IMR-90 (cell line): ENCODE measurements at regions not wholly inside any gene's neighbourhood (a gene's known extent, or its start where the extent isn't known, plus 50 kb on each side); places are given as distances from the start of the nearest gene placed in this dataset.

Experiments
- ATAC-seq: fragments of 200-7000 bp; cut with Tn5 transposase; 2 replicates; pipeline ENCODE4 v1.9.1; 2020; ENCODE audit warnings: low read depth, mild to moderate bottlenecking, moderate library complexity
- BruUV-seq: library from RNA; stranded (reverse); fragments of 400-500 nt; replicated peaks from 2 replicates; lab custom pipeline; 2021; lab: Mats Ljungman, UMichigan
- CTCF ChIA-PET: fragments of 300-600 bp; formaldehyde crosslinking; extraction: SDS; loops from one replicate; lab custom pipeline; 2021; ENCODE audit warnings: antibody characterized with exemption; lab: Yijun Ruan, JAX
- POLR2A ChIA-PET: fragments of 300-600 bp; sonication (Branson Sonifier 250); formaldehyde crosslinking; loops from one replicate; lab custom pipeline; 2022; ENCODE audit warnings: antibody characterized with exemption; ENCODE audit not compliant: unreplicated experiment; lab: Charles Lee
- DNase-seq: peaks from one replicate; pipeline ENCODE4 v3.0.0; 2013
- H2AFZ ChIP-seq: replicated peaks from 2 replicates; pipeline ENCODE3; 2013; ENCODE audit warnings: low read length, mild to moderate bottlenecking; ENCODE audit not compliant: poor library complexity
- H2AK5ac ChIP-seq: 2 replicates; pipeline ENCODE4 v1.6.1; 2013; ENCODE audit warnings: low read depth, low read length, inconsistent platforms
- H2AK9ac ChIP-seq: replicated peaks from 2 replicates; pipeline ENCODE3; 2013; ENCODE audit warnings: mild to moderate bottlenecking, low read depth, low read length, moderate library complexity; ENCODE audit not compliant: poor library complexity
- H2BK120ac ChIP-seq: 2 replicates; pipeline ENCODE4 v1.6.1; 2013; ENCODE audit warnings: low read depth, low read length, inconsistent platforms
- H2BK15ac ChIP-seq: 3 replicates; pipeline ENCODE4 v1.6.1; 2013; ENCODE audit warnings: low read depth, low read length, inconsistent platforms
- H2BK20ac ChIP-seq: 2 replicates; pipeline ENCODE4 v1.6.1; 2013; ENCODE audit warnings: low read depth, mild to moderate bottlenecking, inconsistent platforms, low read length, moderate library complexity
- H2BK5ac ChIP-seq: 2 replicates; pipeline ENCODE4 v1.6.1; 2013; ENCODE audit warnings: mild to moderate bottlenecking, low read depth, low read length, inconsistent platforms; ENCODE audit not compliant: poor library complexity, severe bottlenecking
- H3K14ac ChIP-seq: replicated peaks from 2 replicates; pipeline ENCODE4 v1.6.1; 2013; ENCODE audit warnings: low read depth, low read length, inconsistent platforms
- H3K18ac ChIP-seq: 2 replicates; pipeline ENCODE4 v1.6.1; 2013; ENCODE audit warnings: low read depth, low read length, control low read depth
- H3K23ac ChIP-seq: 2 replicates; pipeline ENCODE4 v1.6.1; 2013; ENCODE audit warnings: low read depth, low read length, inconsistent platforms
- H3K27ac ChIP-seq: 2 replicates; pipeline ENCODE4 v1.5.1; 2013; ENCODE audit warnings: mild to moderate bottlenecking, control low read depth, low read length; ENCODE audit not compliant: insufficient read depth
- H3K27me3 ChIP-seq: 2 replicates; pipeline ENCODE4 v1.6.1; 2013; ENCODE audit warnings: low read length; ENCODE audit not compliant: control insufficient read depth, insufficient read depth
- H3K36me3 ChIP-seq: 2 replicates; pipeline ENCODE4 v1.6.1; 2013; ENCODE audit warnings: low read length, mixed read lengths; ENCODE audit not compliant: control insufficient read depth, insufficient read depth
- H3K4ac ChIP-seq: 2 replicates; pipeline ENCODE4 v1.6.1; 2013; ENCODE audit warnings: low read depth, low read length, inconsistent platforms
- H3K4me1 ChIP-seq: 2 replicates; pipeline ENCODE4 v1.6.1; 2013; ENCODE audit warnings: low read length, mixed read lengths; ENCODE audit not compliant: control insufficient read depth, insufficient read depth
- H3K4me2 ChIP-seq: 2 replicates; pipeline ENCODE4 v1.6.1; 2013; ENCODE audit warnings: low read depth, mild to moderate bottlenecking, control low read depth, low read length, moderate library complexity
- H3K4me3 ChIP-seq: 2 replicates; pipeline ENCODE4 v1.5.1; 2013; ENCODE audit warnings: low read depth, mild to moderate bottlenecking, control low read depth, low read length, moderate library complexity; ENCODE audit not compliant: insufficient read depth
- H3K56ac ChIP-seq: 2 replicates; pipeline ENCODE4 v1.6.1; 2013; ENCODE audit warnings: low read length, inconsistent platforms; ENCODE audit not compliant: insufficient read depth; ENCODE audit errors: extremely low read depth
- H3K79me1 ChIP-seq, 2 experiments: 2 replicates each; pipeline ENCODE4 v1.6.1; 2013; ENCODE audit warnings: low read length in 2 of 2, inconsistent platforms in 1 of 2, low read depth in 1 of 2
- H3K9ac ChIP-seq: 2 replicates; pipeline ENCODE4 v1.6.1; 2013; ENCODE audit warnings: low read depth, low read length, control low read depth
- H3K9me1 ChIP-seq: 2 replicates; pipeline ENCODE4 v1.6.1; 2013; ENCODE audit warnings: low read length, inconsistent platforms; ENCODE audit not compliant: insufficient read depth
- H3K9me3 ChIP-seq: 2 replicates; pipeline ENCODE4 v1.6.1; 2013; ENCODE audit warnings: low read length; ENCODE audit not compliant: control insufficient read depth, insufficient read depth
- H4K20me1 ChIP-seq: 2 replicates; pipeline ENCODE4 v1.6.1; 2013; ENCODE audit warnings: low read length, inconsistent platforms; ENCODE audit not compliant: insufficient read depth
- H4K5ac ChIP-seq: 2 replicates; pipeline ENCODE4 v1.6.1; 2013; ENCODE audit warnings: mild to moderate bottlenecking, low read depth, low read length, control low read depth
- H4K8ac ChIP-seq, 2 experiments: 2 replicates each; pipeline ENCODE4 v1.6.1; 2013; ENCODE audit warnings: low read depth in 2 of 2, low read length in 2 of 2, control low read depth in 1 of 2, inconsistent platforms in 1 of 2
- H4K91ac ChIP-seq: 2 replicates; pipeline ENCODE4 v1.6.1; 2013; ENCODE audit warnings: low read depth, low read length, inconsistent platforms; ENCODE audit not compliant: insufficient read depth
- BHLHE40 ChIP-seq: fragments of 150-350 bp; IDR thresholded peaks from 2 replicates; pipeline ENCODE4 v1.6.1; 2016; ENCODE audit warnings: mild to moderate bottlenecking, low read depth, low read length
- CEBPB ChIP-seq: IDR thresholded peaks from 2 replicates; pipeline ENCODE4 v1.6.1; 2012; ENCODE audit warnings: low read depth, low read length, improper control_type of control experiment
- CHD1 ChIP-seq: IDR thresholded peaks from 2 replicates; pipeline ENCODE4 v1.6.1; 2012; ENCODE audit warnings: low read depth, low read length, improper control_type of control experiment
- CTCF ChIP-seq: conservative IDR thresholded peaks from 2 replicates; pipeline ENCODE4 v1.5.1; 2012; ENCODE audit warnings: mild to moderate bottlenecking, low read depth, low read length, improper control_type of control experiment
- ELK1 ChIP-seq: fragments of 150-350 bp; IDR thresholded peaks from 2 replicates; pipeline ENCODE4 v1.6.1; 2016; ENCODE audit warnings: low read depth, mild to moderate bottlenecking, low read length, moderate library complexity, borderline replicate concordance
- FOS ChIP-seq: fragments of 150-350 bp; IDR thresholded peaks from 2 replicates; pipeline ENCODE4 v1.6.1; 2016; ENCODE audit warnings: low read depth, low read length
- MAFK ChIP-seq: IDR thresholded peaks from 2 replicates; pipeline ENCODE4 v1.6.1; 2012; ENCODE audit warnings: low read depth, low read length, improper control_type of control experiment
- MAZ ChIP-seq: IDR thresholded peaks from 2 replicates; pipeline ENCODE4 v1.6.1; 2012; ENCODE audit warnings: low read depth, mild to moderate bottlenecking, low read length, improper control_type of control experiment, moderate library complexity, borderline replicate concordance
- MXI1 ChIP-seq: IDR thresholded peaks from 2 replicates; pipeline ENCODE4 v1.6.1; 2012; ENCODE audit warnings: low read depth, mild to moderate bottlenecking, low read length, moderate library complexity, borderline replicate concordance
- NFE2L2 ChIP-seq: fragments of 150-350 bp; IDR thresholded peaks from 2 replicates; pipeline ENCODE4 v1.6.1; 2016; ENCODE audit warnings: low read depth, mild to moderate bottlenecking, low read length
- POLR2A ChIP-seq: IDR thresholded peaks from 2 replicates; pipeline ENCODE4 v1.6.1; 2012; ENCODE audit warnings: mild to moderate bottlenecking, low read depth, low read length
- RAD21 ChIP-seq: IDR thresholded peaks from 2 replicates; pipeline ENCODE4 v1.6.1; 2012; ENCODE audit warnings: low read length, improper control_type of control experiment
- RCOR1 ChIP-seq: IDR thresholded peaks from 2 replicates; pipeline ENCODE4 v1.6.1; 2012; ENCODE audit warnings: mild to moderate bottlenecking, low read length, improper control_type of control experiment; ENCODE audit not compliant: insufficient replicate concordance
- RFX5 ChIP-seq: IDR thresholded peaks from 2 replicates; pipeline ENCODE4 v1.8.0; 2012; ENCODE audit warnings: low read depth, mild to moderate bottlenecking, low read length, moderate library complexity
- SMC3 ChIP-seq: fragments of 150-350 bp; IDR thresholded peaks from 2 replicates; pipeline ENCODE4 v1.6.1; 2016; ENCODE audit warnings: low read depth, mild to moderate bottlenecking, antibody characterized with exemption, low read length, moderate library complexity
- dilution Hi-C: fragments of 300-500 bp; cut with HindIII; formaldehyde crosslinking; loops from one replicate; pipeline ENCODE4 v1.14.3; 2018; ENCODE audit warnings: low sequenced_read_pairs; ENCODE audit not compliant: unreplicated experiment
- in situ Hi-C: fragments of 300-500 bp; cut with MboI; formaldehyde crosslinking; loops from 3 replicates; pipeline ENCODE4 v1.14.3; 2019; ENCODE audit warnings: low sequenced_read_pairs, inconsistent platforms, mixed read lengths
- intact Hi-C: fragments of 100-400 bp; cut with micrococcal nuclease; formaldehyde crosslinking; loops from 2 replicates; pipeline ENCODE4 v1.10.0; 2022
- TF ChIP-seq, protein P1 (sequence below): fragments of 150-350 bp; IDR thresholded peaks from 2 replicates; pipeline ENCODE4 v1.6.1; 2017; ENCODE audit warnings: mild to moderate bottlenecking, antibody characterized with exemption, low read length, low read depth

DNA sequence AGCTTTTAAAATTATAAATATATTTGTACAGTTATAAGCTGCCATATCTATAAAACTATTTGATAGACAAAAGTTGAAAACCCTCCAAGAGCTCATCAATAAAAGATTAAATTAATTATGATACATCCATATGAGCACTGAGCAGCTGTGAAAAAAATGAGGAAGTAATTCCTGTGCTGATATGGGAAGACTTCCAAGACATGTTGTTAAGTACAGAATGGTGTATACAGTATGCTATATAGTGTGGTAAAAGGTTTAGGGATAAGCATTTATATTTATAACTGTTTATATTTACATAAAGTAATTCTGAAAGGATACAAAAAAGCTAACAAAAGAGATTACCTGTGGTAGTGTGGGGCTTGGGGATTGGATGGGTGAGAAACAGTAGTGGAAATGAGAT lies 92.8 kb upstream of the BMP2K start:
- Histone ChIP-seq H2BK15ac (no peak overlapping the region), H3K23ac (no peak overlapping the region)
- POLR2A ChIA-PET = no interaction called here

More for the DNA sequence above, 92.8 kb upstream of the BMP2K start:
- TF ChIP-seq RCOR1 = no peak
- TF ChIP-seq ELK1 = no peak
- TF ChIP-seq FOS = no peak
- TF ChIP-seq CHD1 = no peak
- TF ChIP-seq, protein P1, sequence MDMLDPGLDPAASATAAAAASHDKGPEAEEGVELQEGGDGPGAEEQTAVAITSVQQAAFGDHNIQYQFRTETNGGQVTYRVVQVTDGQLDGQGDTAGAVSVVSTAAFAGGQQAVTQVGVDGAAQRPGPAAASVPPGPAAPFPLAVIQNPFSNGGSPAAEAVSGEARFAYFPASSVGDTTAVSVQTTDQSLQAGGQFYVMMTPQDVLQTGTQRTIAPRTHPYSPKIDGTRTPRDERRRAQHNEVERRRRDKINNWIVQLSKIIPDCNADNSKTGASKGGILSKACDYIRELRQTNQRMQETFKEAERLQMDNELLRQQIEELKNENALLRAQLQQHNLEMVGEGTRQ = no peak
- no peak for TF ChIP-seq CEBPB
- no peak for TF ChIP-seq MXI1
- TF ChIP-seq MAZ = no peak
- no peak for TF ChIP-seq NFE2L2
- no peak for TF ChIP-seq SMC3
- no peak for TF ChIP-seq RFX5
- TF ChIP-seq CTCF = no peak
- TF ChIP-seq POLR2A = no peak
- no peak for TF ChIP-seq RAD21
- TF ChIP-seq BHLHE40 = no peak
- TF ChIP-seq MAFK = no peak
- H3K4me2 ChIP-seq = no peak overlapping the region
- no peak overlapping the region for H4K5ac ChIP-seq
- no peaks in the 10 kb centered on the region for H4K20me1 ChIP-seq
- H3K56ac ChIP-seq = no peak overlapping the region
- H2AK9ac ChIP-seq = no peak overlapping the region
- in situ Hi-C loops (no loop called here), dilution Hi-C loops (no loop called here), intact Hi-C loops (no loop called here)
- H2BK120ac ChIP-seq = no peak overlapping the region
- H2BK5ac ChIP-seq = no peak overlapping the region
- H3K4me3 ChIP-seq = no peak overlapping the region
- H3K27ac ChIP-seq = no peak overlapping the region
- H3K9me1 ChIP-seq = no peaks in the 10 kb centered on the region
- H4K8ac ChIP-seq = no peak overlapping the region
- H3K4ac ChIP-seq = no peak overlapping the region
- no peaks in the 10 kb centered on the region for H3K4me1 ChIP-seq
- BruUV-seq = no TSS peak
- H3K14ac ChIP-seq = no peak overlapping the region
- H2BK20ac ChIP-seq = no peak overlapping the region
- no peak overlapping the region for H3K18ac ChIP-seq
- DNase-seq = no peak
- ATAC-seq = no peak
- no peaks in the 10 kb centered on the region for H3K36me3 ChIP-seq
- no peak overlapping the region for H3K9ac ChIP-seq
- H3K27me3 ChIP-seq = no peaks in the 10 kb centered on the region
- H2AK5ac ChIP-seq = no peak overlapping the region
- no peak overlapping the region for H2AFZ ChIP-seq
- CTCF ChIA-PET = interaction anchor here (0.6 to 0.7 kb wide), 2 partner anchors 16 to 24 kb away, joined by 3 read pairs; no protein-coding TSS in a partner anchor
- no peaks in the 10 kb centered on the region for H3K79me1 ChIP-seq
- H4K91ac ChIP-seq = no peak overlapping the region
- no peaks in the 10 kb centered on the region for H3K9me3 ChIP-seq
